Endothelial cell of hepatic sinusoid (primary cell): ENCODE measurements at regions not wholly inside any gene's neighbourhood (a gene's known extent, or its start where the extent isn't known, plus 50 kb on each side); places are given as distances from the start of the nearest gene placed in this dataset.

Experiments used
- in situ Hi-C: cut with HindIII; loops from 2 replicates; pipeline ENCODE4 v1.10.0; 2017; ENCODE audit warnings: low sequenced_read_pairs

DNA sequence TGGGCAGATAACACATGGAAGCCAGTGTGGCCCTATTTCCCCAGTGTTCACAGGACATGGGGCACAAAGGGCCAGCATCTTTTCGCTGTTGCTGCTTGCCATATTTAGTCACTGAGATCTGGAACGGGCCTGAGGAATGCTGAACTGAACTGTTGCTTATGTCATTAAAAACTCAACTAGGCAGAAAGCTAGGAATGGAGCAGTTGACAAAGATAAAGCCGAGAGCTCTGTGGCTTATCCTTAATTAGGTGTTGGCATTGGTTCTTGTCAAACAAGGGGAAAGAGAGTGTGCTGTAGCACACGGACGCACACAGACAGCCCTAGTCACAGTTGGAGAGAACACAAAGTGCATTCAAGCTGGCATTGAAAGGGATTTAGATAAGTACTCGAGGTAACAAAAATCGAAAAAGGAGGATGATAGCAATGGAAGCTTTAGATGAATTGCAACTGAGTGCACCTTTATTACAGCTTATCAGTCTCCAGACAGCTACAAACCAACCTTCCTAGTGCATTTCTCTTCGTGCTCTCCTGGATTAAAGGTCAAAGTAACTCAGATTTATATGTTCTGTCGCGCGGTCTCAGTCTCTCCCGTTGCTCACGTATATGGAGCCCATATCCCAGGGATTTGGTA is 450.2 kb upstream of the ZNF608 start:
- in situ Hi-C loops: no loop called here

- in situ Hi-C loops: no loop called here
Measured at GRCh38 chr5:125197321-125197720, 450.9 kb upstream of the ZNF608 start.

DNA sequence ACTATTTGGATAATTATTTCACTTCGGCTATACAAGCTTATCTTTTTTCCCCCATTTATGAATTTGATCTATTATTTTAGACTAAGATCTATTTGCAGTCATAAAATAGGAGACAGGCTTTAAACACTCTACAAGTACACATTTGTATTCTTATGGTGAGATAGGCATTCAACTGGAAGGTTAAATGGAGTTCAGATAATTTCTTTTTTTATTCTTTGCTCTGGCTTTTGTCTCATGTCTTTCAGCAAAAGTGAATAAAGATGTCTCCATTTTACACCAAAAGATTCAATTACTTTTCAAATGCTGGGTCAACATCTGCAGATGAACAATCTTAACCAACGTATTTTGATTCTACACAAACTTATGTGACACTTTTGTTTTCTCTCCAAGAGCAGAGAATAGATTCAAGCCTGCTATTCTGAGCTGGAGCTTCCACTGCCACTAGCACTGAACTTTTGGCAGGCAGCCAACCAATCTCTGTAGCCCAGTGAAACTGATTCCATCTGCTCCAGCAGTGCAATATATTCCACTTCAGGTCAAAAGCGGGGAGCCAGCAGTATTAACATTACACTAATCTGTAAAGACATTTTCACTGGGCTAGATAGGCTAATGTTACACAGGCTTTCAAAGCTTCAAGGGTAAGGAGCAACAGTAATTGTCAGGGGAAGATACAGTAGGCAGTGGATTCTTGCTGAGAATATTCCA is 452.0 kb upstream of the ZNF608 start:
- in situ Hi-C loops: no loop called here

DNA sequence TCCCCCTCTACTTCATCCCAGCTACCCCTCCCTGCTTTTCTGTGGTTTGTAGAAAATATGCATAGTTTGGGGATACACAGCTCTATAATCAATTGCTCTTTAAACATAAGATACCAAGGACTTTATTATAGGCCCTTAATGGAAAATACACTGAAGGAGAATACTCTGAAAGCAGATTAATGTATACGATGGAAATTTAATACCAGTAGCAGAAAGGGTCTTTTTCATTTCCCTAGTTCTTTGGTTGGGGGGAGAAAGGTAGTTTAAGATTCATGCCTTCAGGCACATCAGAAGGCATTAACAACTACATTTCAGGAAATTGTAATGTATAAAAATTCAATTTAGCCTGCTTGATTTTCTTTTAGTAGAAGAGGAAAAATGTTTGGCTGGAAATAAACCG is 452.9 kb upstream of the ZNF608 start:
- in situ Hi-C loops: no loop called here

DNA sequence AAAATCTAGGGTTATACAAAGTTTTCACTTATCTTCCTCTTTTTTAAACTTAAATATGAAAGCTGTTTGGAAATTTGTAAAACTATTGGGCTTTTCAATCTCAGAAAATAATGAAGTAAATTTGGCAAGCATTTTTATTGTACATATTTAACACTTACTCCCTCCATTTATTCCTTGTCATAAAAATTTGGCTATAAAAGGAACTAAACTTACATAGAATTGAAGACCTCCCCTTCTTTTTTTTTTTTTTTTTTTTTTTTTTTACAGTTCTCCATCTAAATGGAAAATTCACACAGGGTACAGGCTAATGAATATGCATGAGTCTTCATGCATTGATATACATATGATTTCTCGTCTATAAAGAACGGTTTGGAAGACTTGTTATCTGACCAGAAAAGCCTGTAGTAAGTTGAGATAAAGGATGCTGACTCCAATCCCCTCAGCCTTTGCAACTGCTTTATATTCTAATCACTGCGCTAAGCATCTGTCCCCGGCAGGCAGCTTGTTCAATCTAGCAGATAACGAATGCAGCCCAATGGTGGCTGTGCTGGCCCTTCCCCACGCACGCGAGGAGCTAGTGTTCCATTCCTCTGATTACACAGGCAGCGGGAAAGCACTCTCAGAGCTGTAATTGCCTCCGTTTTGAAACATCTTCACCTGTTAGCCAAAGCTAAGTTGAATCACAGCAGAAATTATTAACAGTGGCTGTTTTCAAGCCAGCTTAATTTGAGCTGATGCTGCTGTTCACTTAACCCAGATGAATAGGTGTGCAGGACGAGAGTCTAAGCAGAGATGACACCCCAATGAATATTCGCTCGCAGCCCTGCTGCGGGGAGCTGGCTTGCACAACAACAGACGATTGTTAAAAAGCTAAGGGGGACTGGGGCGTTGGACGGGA is 453.8 kb upstream of the ZNF608 start:
- in situ Hi-C loops: no loop called here

DNA sequence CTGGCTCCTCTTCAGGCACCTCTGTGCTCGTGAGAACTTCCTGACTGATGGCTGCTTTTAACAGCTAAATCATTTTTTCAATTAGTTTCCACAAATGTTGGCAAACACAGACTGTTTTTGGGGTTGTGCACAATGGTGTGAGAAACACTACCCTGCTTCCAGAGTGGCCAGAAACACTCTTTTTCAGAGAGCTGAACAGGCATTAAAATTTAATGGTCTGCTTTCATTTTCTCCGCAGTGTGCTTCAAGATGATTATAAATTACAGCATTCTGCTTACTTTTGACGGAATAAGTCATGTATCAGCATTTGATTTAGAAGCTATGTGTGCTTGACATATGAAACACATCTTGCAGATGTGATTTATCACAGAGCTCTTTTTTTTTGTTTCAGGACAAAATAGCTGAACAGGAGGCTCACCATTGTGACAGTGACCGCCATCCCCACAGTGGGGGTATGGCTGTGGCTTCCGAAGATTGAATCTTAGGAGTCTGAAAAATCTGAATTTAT is 454.5 kb upstream of the ZNF608 start:
- in situ Hi-C loops: no loop called here

DNA sequence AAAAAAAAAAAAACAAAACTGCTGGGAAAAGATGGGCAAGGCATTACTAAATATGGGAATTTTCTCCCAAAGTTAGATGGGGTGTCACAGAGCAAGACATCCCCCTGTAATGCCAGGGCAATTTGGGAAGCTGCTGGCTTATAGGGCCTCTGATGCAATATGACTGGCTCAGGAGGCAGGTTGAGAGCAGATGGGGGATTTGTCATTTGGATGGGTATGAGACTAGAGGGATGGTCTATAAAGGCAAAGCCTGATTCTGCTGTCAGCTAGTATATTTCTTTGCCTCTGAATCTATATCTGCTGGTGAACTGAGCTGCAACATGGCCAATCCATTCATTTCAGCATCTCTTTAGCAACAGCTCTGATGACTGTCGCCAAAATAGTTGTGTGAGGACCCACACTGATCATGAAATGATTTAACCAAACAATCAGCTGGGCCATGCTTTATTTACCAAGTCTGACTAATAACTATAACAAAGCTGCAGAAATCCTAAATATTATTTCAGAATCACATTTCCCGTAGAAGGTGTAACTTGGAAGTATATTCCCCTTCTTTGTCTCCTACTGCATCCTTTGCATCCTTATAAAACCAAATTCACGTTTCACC is 455.1 kb upstream of the ZNF608 start:
- in situ Hi-C loops: no loop called here

DNA sequence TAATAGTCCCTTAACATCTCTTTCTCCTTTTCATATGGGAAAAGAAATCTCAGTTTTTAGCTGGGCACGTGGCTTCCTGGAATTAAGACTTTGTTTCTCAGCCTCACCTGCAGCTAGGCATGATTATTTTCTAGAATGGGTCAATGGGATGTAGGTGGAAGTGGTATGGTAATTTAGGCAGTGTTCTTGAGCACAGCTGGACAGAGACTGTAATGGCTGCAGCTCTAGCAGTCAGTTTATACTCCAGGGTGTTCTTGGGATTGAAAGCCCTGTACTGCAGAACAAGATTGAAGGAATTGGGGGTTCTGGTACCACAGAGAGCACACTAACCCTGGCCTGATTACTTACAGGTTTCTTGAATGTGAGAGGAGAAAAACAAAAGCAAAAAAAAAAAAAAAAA is 455.9 kb upstream of the ZNF608 start:
- in situ Hi-C loops: no loop called here

DNA sequence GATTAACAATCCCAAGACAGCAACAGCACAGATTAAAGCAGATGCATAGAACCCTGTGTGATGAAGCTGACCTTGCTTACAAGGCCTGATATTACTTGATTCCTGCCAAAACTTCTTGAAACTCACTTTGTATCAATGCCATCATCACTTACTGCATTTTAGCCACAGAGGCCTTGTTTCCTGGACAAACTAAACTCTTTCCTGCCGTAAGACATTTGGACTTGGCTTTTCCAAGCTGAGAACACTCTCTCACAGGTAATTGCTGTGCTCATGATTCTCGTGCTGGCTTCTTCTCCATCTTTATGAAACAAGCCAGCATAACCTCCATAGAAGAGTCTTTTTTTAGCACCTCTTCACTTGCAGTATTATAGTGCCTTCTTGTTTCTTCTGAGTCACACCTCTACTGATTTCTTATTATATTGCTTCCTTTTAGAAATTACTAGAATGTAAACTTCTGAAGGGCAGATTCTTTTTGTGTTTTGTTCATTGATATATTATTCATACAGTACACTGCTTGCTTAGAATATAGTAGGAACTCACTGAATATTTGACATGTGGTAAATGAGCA is 456.5 kb upstream of the ZNF608 start:
- in situ Hi-C loops: no loop called here

DNA sequence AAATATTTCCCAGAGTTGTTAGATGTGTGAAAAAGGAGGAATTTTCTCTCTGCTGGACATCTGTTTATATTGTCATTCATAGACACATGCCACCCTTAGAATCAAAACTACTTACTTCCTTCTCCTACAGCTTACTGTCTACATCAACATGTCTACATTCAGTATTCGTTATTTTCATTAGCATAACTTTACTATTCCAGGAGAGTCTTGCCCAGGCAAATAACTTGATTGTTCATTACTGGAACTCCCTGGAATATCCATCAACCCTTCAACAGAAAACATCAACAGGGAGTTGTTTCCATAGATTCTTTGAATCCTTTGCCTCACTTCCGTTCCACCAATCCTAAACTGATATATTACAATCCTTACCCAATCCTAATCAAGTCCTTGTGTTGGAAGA is 457.5 kb upstream of the ZNF608 start:
- in situ Hi-C loops: no loop called here

- in situ Hi-C loops: no loop called here
Measured at GRCh38 chr5:125205601-125206225, 459.3 kb upstream of the ZNF608 start.

GRCh38 chr5:125207856-125208255 is 461.4 kb upstream of the ZNF608 start:
- in situ Hi-C loops: no loop called here

- in situ Hi-C loops: no loop called here
Measured at GRCh38 chr5:125209650-125210049, 463.2 kb upstream of the ZNF608 start.

- in situ Hi-C loops: no loop called here
Measured at GRCh38 chr5:125210242-125210947, 464.0 kb upstream of the ZNF608 start.

- in situ Hi-C loops: no loop called here
Measured at GRCh38 chr5:125214080-125214479, 467.6 kb upstream of the ZNF608 start.

GRCh38 chr5:125215593-125215992 is 469.2 kb upstream of the ZNF608 start:
- in situ Hi-C loops: no loop called here

GRCh38 chr5:125219710-125220109 is 473.3 kb upstream of the ZNF608 start:
- in situ Hi-C loops: no loop called here

DNA sequence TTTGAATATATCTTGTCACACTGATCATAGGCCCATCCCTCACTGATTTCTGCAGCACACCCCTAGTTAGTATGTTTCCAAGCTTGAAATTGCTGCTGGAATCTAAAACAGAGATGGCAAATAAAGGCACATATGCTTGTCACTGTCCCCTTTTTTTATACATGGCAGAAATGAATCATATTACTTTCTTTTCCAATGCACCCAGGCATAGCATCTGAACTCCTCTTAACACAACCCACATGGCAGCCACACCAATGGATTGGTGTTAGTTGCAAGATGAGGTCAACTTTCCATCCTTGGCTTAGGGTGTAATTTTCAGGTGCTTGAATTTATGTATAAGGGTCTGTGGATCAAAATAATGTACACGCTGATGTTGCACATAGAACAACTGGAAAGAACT is 473.8 kb upstream of the ZNF608 start:
- in situ Hi-C loops: no loop called here

DNA sequence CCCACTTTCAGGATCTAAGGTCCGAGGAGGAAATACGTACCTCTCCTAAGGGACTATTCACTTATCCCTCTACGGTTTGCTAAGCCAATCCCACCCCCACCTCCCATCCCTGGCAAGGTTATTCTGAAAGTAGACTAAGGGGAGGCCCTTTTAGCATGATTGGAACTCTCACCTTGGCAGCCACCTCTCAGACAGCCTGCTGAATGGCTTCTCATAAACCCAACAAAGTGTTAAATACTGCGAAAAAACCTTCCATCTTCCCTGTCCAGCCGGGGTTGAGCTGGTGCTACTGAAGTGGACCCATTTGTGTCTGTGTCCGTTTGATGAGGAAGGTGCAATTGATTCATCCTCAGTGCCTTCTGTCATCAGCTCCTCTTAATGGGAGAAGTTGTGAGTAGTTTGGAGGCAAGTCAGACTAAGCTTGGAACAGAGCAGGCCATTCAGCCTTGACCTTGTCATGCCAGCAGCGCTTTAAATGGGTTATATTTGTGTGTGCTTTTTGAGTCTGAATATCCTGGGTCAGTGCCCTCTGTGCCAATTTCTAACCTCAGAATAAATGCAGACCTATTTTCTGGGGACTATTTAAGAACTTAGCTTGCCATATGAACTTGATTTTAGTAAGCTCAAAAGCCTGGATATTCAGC is 476.3 kb upstream of the ZNF608 start:
- in situ Hi-C loops: no loop called here
